ENCODE measurements at regions not wholly inside any gene's neighbourhood (a gene's known extent, or its start where the extent isn't known, plus 50 kb on each side); places are given as distances from the start of the nearest gene placed in this dataset.

- H3K36me3 ChIP-seq = no peaks in the 10 kb centered on the region
- no peak overlapping the region for H3K4me3 ChIP-seq
- H3K9me3 ChIP-seq = peaks cover 0 to 14% (median 3%) of the 10 kb centered on the region in 4 donors
- 70 to 76% methylated on average over 8 of the region's 8 CpGs for WGBS, 2 donors
- H3K4me1 ChIP-seq = no peaks in the 10 kb centered on the region
- no peaks in the 10 kb centered on the region for H3K27me3 ChIP-seq
- TF ChIP-seq EP300 (IDR thresholded peaks at IDR 0.05) (no peak), POLR2A (IDR thresholded peaks at IDR 0.05) (no peak), CTCF (IDR thresholded peaks at IDR 0.05) (no peak)
- no peak for DNase-seq (ENCODE audit: low spot score in 2 of 2)
- no peak overlapping the region for H3K27ac ChIP-seq
These were observed 559.7 kb downstream of the TCERG1L start for GRCh38 chr10:130751851-130752250.

- 80 to 86% methylated on average over 6 of the region's 6 CpGs for WGBS, 2 donors
- no peaks in the 10 kb centered on the region for H3K4me1 ChIP-seq
- DNase-seq (ENCODE audit: low spot score in 2 of 2) = no peak
- no peaks in the 10 kb centered on the region for H3K27me3 ChIP-seq
- H3K4me3 ChIP-seq = no peak overlapping the region
- H3K36me3 ChIP-seq = no peaks in the 10 kb centered on the region
- no peak overlapping the region for H3K27ac ChIP-seq
- peaks cover 0 to 23% (median 3%) of the 10 kb centered on the region in 4 donors for H3K9me3 ChIP-seq
- no peak for TF ChIP-seq CTCF (IDR thresholded peaks at IDR 0.05)
- no peak for TF ChIP-seq POLR2A (IDR thresholded peaks at IDR 0.05)
- TF ChIP-seq EP300 (IDR thresholded peaks at IDR 0.05) = no peak
These were observed 554.9 kb downstream of the TCERG1L start for GRCh38 chr10:130756651-130757050.

GRCh38 chr10:130757271-130757670 lies 554.2 kb downstream of the TCERG1L start:
- Histone ChIP-seq H3K27me3 (no peaks in the 10 kb centered on the region), H3K4me1 (no peaks in the 10 kb centered on the region), H3K4me3 (no peak overlapping the region), H3K9me3 (peaks cover 0 to 27% (median 3%) of the 10 kb centered on the region in 4 donors), H3K27ac (no peak overlapping the region), H3K36me3 (no peaks in the 10 kb centered on the region)
- no peak for DNase-seq (ENCODE audit: low spot score in 2 of 2)
- 76 to 84% methylated on average over 5 of the region's 5 CpGs for WGBS, 2 donors
- TF ChIP-seq POLR2A (IDR thresholded peaks at IDR 0.05) (no peak), EP300 (IDR thresholded peaks at IDR 0.05) (no peak), CTCF (IDR thresholded peaks at IDR 0.05) (no peak)

- DNase-seq (ENCODE audit: low spot score in 2 of 2) = no peak
- no peaks in the 10 kb centered on the region for H3K36me3 ChIP-seq
- 75 to 79% methylated on average over 17 of the region's 17 CpGs for WGBS, 2 donors
These were observed 553.6 kb downstream of the TCERG1L start for GRCh38 chr10:130757821-130758489.

GRCh38 chr10:130758529-130758928 lies 553.0 kb downstream of the TCERG1L start:
- 88 to 95% methylated on average over 5 of the region's 5 CpGs for WGBS, 2 donors
- no peak for DNase-seq (ENCODE audit: low spot score in 2 of 2)
- TF ChIP-seq CTCF (IDR thresholded peaks at IDR 0.05) (no peak), POLR2A (IDR thresholded peaks at IDR 0.05) (no peak), EP300 (IDR thresholded peaks at IDR 0.05) (no peak)

More at GRCh38 chr10:130757821-130758489, 553.6 kb downstream of the TCERG1L start:
- TF ChIP-seq EP300 (IDR thresholded peaks at IDR 0.05) = no peak
- Histone ChIP-seq H3K27me3 (no peaks in the 10 kb centered on the region), H3K27ac (no peak overlapping the region), H3K4me1 (no peaks in the 10 kb centered on the region), H3K9me3 (peaks cover 0 to 25% (median 3%) of the 10 kb centered on the region in 4 donors), H3K4me3 (no peak overlapping the region)

More at GRCh38 chr10:130758529-130758928, 553.0 kb downstream of the TCERG1L start:
- Histone ChIP-seq H3K9me3 (peaks cover 0 to 25% (median 3%) of the 10 kb centered on the region in 4 donors), H3K27me3 (no peaks in the 10 kb centered on the region), H3K4me3 (no peak overlapping the region), H3K27ac (no peak overlapping the region), H3K4me1 (no peaks in the 10 kb centered on the region), H3K36me3 (no peaks in the 10 kb centered on the region)
